ENCODE measurements at regions not wholly inside any gene's neighbourhood (a gene's known extent, or its start where the extent isn't known, plus 50 kb on each side); places are given as distances from the start of the nearest gene placed in this dataset.

GRCh38 chr9:36760667-36761420 is 188.1 kb downstream of the MELK start:
- Histone ChIP-seq H3K79me2 (replicated peaks; ENCODE audit: insufficient read depth) (no peaks in the 10 kb centered on the region), H3K4me1 (ENCODE audit: insufficient read depth) (no peaks in the 10 kb centered on the region), H3K27me3 (ENCODE audit: insufficient read depth) (no peaks in the 10 kb centered on the region), H3K36me3 (ENCODE audit: insufficient read depth) (no peaks in the 10 kb centered on the region), H3K4me2 (no peak overlapping the region), H3F3A (replicated peaks; ENCODE audit: low read depth) (0 out of 2 replicates have a peak, but pooled peaks cover 3% of the 10 kb centered on the region), H2AFZ (no peak overlapping the region), H3K9me2 (ENCODE audit: insufficient read depth) (no peaks in the 10 kb centered on the region), H4K20me1 (replicated peaks; ENCODE audit: insufficient read depth) (no peaks in the 10 kb centered on the region), H3K4me3 (no peak overlapping the region), H3K27ac (ENCODE audit: low read depth) (no peak overlapping the region)
- DNase-seq (ENCODE audit: low spot score) (no peak), ATAC-seq (no peak)
- Mint-ChIP-seq H3K27me3 (ENCODE audit: insufficient read depth, low read depth, poor library complexity) (peaks cover 5% of the 10 kb centered on the region), H3K4me1 (no peaks in the 10 kb centered on the region), H3K4me3 (no peak overlapping the region), H3K36me3 (ENCODE audit: low read depth) (no peaks in the 10 kb centered on the region), H3K9me3 (no peaks in the 10 kb centered on the region), H3K27ac (no peak overlapping the region)
- TF ChIP-seq ETS1 (IDR thresholded peaks at IDR 0.05) (no peak), CTCF (conservative IDR thresholded peaks at IDR 0.05; ENCODE audit: low read depth in 2 of 2) (no peak), REST (IDR thresholded peaks at IDR 0.05; ENCODE audit: unreplicated experiment) (no peak), ZNF462 (CRISPR knock-in tag; IDR thresholded peaks at IDR 0.05) (no peak), EZH2 (IDR thresholded peaks at IDR 0.05; ENCODE audit: low read depth, unreplicated experiment) (no peak), ZNF114 (CRISPR knock-in tag; IDR thresholded peaks at IDR 0.05) (no peak), EZH2phosphoT487 (IDR thresholded peaks at IDR 0.05; ENCODE audit: unreplicated experiment) (no peak), CREB1 (CRISPR knock-in tag; IDR thresholded peaks at IDR 0.05; ENCODE audit: low read depth) (no peak), JUNB (IDR thresholded peaks at IDR 0.05; ENCODE audit: unreplicated experiment) (no peak), ZNF331 (CRISPR knock-in tag; IDR thresholded peaks at IDR 0.05; ENCODE audit: low read depth) (no peak), NANOG (IDR thresholded peaks at IDR 0.05; ENCODE audit: borderline replicate concordance) (no peak), POLR2AphosphoS5 (IDR thresholded peaks at IDR 0.05; ENCODE audit: low read depth) (no peak)

Data from GM23338 (cell line).